Chondrocyte (in vitro differentiated cells): ENCODE measurements at regions not wholly inside any gene's neighbourhood (a gene's known extent, or its start where the extent isn't known, plus 50 kb on each side); places are given as distances from the start of the nearest gene placed in this dataset.

Experiments used
- DNase-seq: peaks from one replicate; pipeline ENCODE4 v3.0.0; 2021; ENCODE audit warnings: mixed read lengths, low spot score
- H3K27ac Mint-ChIP-seq: one replicate; pipeline ENCODE4 v1.8.0; 2021; ENCODE audit warnings: mild to moderate bottlenecking, moderate library complexity, mixed read lengths; ENCODE audit not compliant: unreplicated experiment
- H3K27me3 Mint-ChIP-seq: 2 replicates; pipeline ENCODE4 v1.8.0; 2021; ENCODE audit warnings: low read depth, mixed read lengths
- H3K36me3 Mint-ChIP-seq: 2 replicates; pipeline ENCODE4 v1.8.0; 2021; ENCODE audit warnings: low read depth, mixed read lengths
- H3K4me1 Mint-ChIP-seq: 2 replicates; pipeline ENCODE4 v1.8.0; 2021; ENCODE audit warnings: low read depth, mild to moderate bottlenecking, mixed read lengths
- H3K4me3 Mint-ChIP-seq: one replicate; pipeline ENCODE4 v1.8.0; 2021; ENCODE audit warnings: mild to moderate bottlenecking, moderate library complexity, mixed read lengths; ENCODE audit not compliant: unreplicated experiment
- H3K9me3 Mint-ChIP-seq: 2 replicates; pipeline ENCODE4 v1.8.0; 2021; ENCODE audit warnings: low read depth, mixed read lengths
- CTCF ChIP-seq: fragments of 200-600 bp; sonication (generic); IDR thresholded peaks from 2 replicates; pipeline ENCODE4 v1.5.0; 2021; ENCODE audit warnings: antibody characterized with exemption, mild to moderate bottlenecking, moderate library complexity

GRCh38 chrX:9087271-9088040 lies 53.5 kb upstream of the FAM9B start:
- no peak for TF ChIP-seq CTCF
- H3K4me3 Mint-ChIP-seq = no peak overlapping the region
- DNase-seq = no peak
- peaks cover 14% of the 10 kb centered on the region for H3K4me1 Mint-ChIP-seq
- peaks cover 19% of the 10 kb centered on the region for H3K9me3 Mint-ChIP-seq
- no peaks in the 10 kb centered on the region for H3K27me3 Mint-ChIP-seq
- H3K27ac Mint-ChIP-seq = no peak overlapping the region
- H3K36me3 Mint-ChIP-seq = no peaks in the 10 kb centered on the region

GRCh38 chrX:9088896-9089295 lies 55.0 kb upstream of the FAM9B start:
- no peak for TF ChIP-seq CTCF
- DNase-seq = no peak
- Mint-ChIP-seq H3K9me3 (peaks cover 16% of the 10 kb centered on the region), H3K4me3 (no peak overlapping the region), H3K36me3 (no peaks in the 10 kb centered on the region), H3K27me3 (no peaks in the 10 kb centered on the region), H3K27ac (no peak overlapping the region), H3K4me1 (peaks cover 14% of the 10 kb centered on the region)

- Mint-ChIP-seq H3K36me3 (peaks cover 2% of the 10 kb centered on the region), H3K9me3 (peaks cover 20% of the 10 kb centered on the region), H3K27me3 (no peaks in the 10 kb centered on the region), H3K27ac (no peak overlapping the region), H3K4me1 (peaks cover 14% of the 10 kb centered on the region), H3K4me3 (no peak overlapping the region)
- DNase-seq = no peak
- TF ChIP-seq CTCF = no peak
Measured at GRCh38 chrX:9090766-9091165, 56.8 kb upstream of the FAM9B start.

- H3K27ac Mint-ChIP-seq = no peak overlapping the region
- TF ChIP-seq CTCF = no peak
- peaks cover 20% of the 10 kb centered on the region for H3K9me3 Mint-ChIP-seq
- DNase-seq = no peak
- peaks cover 2% of the 10 kb centered on the region for H3K36me3 Mint-ChIP-seq
- no peaks in the 10 kb centered on the region for H3K27me3 Mint-ChIP-seq
- no peak overlapping the region for H3K4me3 Mint-ChIP-seq
- peaks cover 14% of the 10 kb centered on the region for H3K4me1 Mint-ChIP-seq
Measured at GRCh38 chrX:9091258-9091657, 57.3 kb upstream of the FAM9B start.

- Mint-ChIP-seq H3K27ac (no peak overlapping the region), H3K27me3 (no peaks in the 10 kb centered on the region), H3K4me3 (no peak overlapping the region), H3K9me3 (peaks cover 13% of the 10 kb centered on the region), H3K36me3 (no peaks in the 10 kb centered on the region), H3K4me1 (peaks cover 12% of the 10 kb centered on the region)
- TF ChIP-seq CTCF = no peak
- no peak for DNase-seq
Measured at GRCh38 chrX:9102956-9103355, 69.0 kb upstream of the FAM9B start.
